NCI-H2196 treated with DMSO at 0.1 percent for 48 hours (cell line): ENCODE measurements at regions not wholly inside any gene's neighbourhood (a gene's known extent, or its start where the extent isn't known, plus 50 kb on each side); places are given as distances from the start of the nearest gene placed in this dataset.

ENCODE experiments used
- DNase-seq: peaks from one replicate; lab custom pipeline; 2025; ENCODE audit not compliant: unreplicated experiment; lab: John Stamatoyannopoulos, UW

- DNase-seq, result no peak
These were observed 542.9 kb downstream of the PRELID2 start for GRCh38 chr5:145292278-145292677.

DNA sequence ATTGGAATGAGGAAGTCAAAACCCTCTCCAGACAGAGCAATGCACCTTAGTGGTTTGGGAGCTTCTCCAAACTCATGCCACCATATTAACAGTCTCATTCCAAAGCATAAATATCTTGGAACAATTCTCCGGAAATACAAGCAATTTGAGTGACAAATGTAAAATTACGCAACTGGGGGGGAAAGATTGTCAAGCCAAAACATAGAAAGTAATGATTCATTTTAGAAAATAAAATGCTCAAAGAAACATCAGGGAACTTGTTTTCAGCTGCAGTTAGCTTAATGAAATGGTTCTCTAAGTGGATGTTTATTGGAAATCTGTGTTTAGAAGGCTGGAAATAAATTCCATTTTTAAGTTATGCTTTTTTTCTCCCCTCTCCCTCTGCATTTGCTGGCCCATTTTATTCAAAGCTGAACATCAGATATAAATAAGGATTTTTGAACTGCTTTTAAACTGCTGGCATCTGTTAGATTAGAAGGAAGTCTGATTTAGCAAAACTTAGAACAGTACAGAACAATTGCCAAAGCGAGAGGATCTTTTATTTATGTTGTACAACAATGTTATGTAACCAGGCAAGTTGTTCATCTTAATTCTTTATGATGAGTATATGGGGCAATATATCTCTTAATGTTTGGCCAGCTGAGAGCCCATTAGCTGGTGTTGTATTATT lies 551.9 kb downstream of the PRELID2 start:
- DNase-seq, result no peak

- DNase-seq, result no peak
These were observed 554.3 kb downstream of the PRELID2 start for GRCh38 chr5:145280806-145281205.

DNA sequence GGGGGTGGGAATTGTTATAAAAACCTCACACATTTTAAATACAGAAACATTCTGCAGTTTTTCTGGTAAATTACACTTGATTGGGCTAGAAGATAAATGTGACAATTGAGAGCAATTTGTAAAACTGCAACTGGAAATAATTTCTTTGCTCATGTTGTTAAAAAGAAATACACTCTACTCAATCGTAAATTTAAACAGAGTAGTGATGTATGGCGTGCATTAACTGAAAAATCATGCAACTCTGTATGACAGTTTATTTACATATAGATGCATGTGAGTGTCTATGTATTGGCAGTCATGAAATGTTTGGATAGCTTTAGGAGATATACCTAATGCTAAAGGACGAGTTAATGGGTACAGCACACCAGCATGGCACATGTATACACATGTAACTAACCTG lies 554.9 kb downstream of the PRELID2 start:
- DNase-seq, result no peak

DNA sequence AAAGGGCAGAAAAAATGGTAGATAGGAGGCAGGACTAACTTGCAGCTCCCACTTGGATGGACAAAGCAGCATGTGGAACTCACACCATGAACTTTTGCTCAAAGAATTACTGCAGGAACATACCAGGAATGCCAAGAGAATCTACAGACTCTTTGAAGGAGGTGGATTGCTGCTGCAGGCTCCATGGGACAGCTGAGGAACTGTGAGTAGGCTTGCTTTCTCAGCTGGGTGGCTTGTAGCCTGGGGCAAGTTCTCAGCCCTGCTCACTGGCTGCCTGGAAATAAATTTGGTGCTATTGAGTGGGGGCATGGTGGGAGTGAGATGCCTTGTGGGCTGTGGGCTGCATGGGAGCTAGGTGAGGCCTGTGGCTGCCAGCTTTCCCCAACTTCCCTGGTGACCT lies 574.5 kb downstream of the PRELID2 start:
- DNase-seq, result no peak

DNA sequence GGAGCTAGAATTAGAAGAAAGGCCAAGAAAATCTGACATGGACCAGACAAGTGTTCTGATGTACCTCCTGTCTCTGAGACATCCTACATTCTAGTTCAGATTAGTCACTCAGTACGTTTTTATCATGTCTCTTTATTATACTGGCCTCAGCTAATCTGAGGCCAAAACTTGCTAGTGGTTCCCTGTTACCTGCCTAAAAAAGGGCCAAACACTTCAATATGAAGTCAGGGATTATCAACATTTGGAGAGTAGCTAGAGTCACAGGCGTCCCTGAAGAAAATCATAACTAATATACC lies 587.4 kb downstream of the PRELID2 start:
- DNase-seq, result no peak

GRCh38 chr5:145246961-145247744 lies 588.0 kb downstream of the PRELID2 start:
- no peak for DNase-seq

DNA sequence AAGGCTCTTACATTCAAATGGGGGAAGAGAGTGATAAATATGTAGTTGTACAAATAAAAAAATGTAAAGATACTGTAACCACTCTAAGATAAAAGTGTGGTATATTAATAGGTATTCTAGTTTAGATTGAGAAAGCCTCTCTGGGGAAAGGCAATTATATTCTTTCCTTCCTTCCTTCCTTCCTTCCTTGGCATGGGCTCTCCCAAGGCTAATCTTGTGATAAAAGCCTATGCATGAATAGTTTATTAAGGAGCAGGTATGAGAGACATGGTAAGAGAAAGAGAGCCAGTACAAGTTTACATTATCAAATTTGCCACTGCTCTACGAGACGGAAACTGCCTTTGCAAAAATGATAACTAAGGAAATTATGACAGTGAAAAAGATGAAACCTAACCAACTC lies 588.8 kb downstream of the PRELID2 start:
- no peak for DNase-seq

DNA sequence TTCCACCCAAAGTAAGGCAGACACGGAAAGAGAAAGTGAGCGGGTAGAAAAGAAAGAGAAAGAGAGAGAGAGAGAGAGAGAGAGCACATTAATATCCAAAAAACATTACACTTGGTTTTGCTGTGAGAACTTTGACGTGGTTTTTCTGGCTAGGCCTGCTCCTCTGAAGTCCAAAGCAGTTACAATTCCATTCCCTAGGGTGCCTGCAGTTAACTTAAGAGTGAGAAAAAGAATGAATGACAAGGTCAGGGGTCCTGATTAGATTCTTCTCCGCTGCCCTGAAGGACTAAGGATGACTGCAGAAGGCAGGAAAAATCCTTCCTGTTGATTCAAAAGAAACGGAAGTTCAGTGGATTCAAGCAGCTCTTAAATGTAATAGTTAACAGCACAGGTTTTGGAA lies 589.8 kb downstream of the PRELID2 start:
- DNase-seq, result no peak

- no peak for DNase-seq
These were observed 590.4 kb downstream of the PRELID2 start for GRCh38 chr5:145244788-145245187.

GRCh38 chr5:145244251-145244650 lies 590.9 kb downstream of the PRELID2 start:
- DNase-seq, result no peak

GRCh38 chr5:145243016-145243415 lies 592.1 kb downstream of the PRELID2 start:
- DNase-seq, result no peak

- DNase-seq, result no peak
These were observed 592.6 kb downstream of the PRELID2 start for GRCh38 chr5:145242551-145242950.

DNA sequence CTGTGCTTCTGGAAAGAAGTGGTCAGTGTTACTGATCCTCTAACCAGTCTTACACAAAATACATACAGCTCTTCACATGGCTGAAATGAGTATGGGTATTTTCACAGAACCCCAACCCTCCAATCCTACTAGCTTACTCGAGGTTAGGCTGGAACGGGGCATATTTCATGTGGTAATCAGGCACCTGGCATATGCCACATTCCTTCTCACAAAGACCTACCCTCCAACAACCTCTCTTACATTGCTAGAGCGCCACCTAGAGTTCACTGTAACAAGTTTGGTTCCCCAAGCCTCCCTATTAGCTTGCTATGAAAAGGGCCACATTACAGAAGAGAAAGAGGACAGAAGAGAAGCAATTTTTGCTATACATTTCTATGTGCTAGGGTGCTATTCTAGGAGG lies 597.3 kb downstream of the PRELID2 start:
- DNase-seq, result no peak

GRCh38 chr5:145236983-145237382 lies 598.2 kb downstream of the PRELID2 start:
- DNase-seq, result no peak

DNA sequence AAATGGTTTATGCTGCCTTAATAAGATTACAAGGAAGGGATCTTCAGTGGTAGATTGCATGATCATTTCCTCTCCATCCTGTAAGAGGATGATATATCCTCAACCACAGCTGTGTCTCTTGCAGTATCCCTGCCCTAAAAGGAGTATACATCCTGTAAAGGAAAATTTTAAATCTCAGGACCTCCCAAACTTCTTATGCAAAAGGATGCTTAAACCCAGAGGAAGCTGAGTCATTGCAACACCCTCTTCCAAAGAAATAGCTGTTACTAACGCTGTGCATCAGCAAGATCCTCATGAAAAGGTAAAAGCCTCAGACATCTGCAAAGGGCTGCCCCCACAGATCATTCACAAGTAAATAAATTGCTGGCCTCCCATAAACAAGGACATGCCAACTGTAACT lies 599.0 kb downstream of the PRELID2 start:
- DNase-seq, result no peak

DNA sequence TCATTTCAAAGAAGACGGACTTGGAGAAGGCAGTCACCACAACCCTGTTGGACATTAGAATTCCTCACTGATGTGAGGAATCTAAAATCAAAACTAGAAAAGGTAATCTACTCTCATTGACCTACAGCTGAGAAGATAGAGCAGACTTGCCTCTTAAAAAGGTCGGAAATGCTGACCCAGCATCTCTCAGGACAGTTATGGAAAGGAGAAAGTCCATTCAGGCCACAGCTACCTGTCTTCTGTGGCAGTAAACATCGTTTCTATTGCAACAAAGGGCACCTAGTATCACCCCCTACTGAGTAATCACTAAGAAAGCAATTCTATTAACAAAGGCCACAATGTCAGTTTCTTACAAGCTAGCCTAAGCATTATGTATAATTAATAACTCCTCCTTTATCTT lies 601.7 kb downstream of the PRELID2 start:
- DNase-seq, result no peak

GRCh38 chr5:145230781-145231180 lies 604.4 kb downstream of the PRELID2 start:
- DNase-seq, result no peak

GRCh38 chr5:145228564-145228963 lies 606.6 kb downstream of the PRELID2 start:
- DNase-seq, result no peak

DNA sequence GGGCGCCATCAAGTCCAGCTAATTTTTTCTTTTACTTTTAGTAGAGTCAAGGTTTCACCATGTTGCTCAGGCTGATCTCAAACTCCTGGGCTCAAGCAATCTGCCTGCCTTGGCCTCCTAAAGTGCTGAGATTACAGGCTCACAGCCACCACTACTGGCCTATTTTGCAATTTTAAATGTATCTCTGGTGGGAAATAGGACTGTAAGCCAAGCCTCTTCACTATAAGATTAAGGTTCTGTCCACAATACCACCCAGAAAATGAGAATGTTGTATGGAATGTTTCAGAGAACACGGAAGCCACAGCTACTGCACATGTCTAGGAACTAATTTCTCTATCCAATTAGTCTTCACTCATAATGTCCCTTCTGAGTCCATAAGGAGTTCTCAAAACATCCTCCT lies 607.3 kb downstream of the PRELID2 start:
- no peak for DNase-seq

GRCh38 chr5:145226726-145227125 lies 608.4 kb downstream of the PRELID2 start:
- no peak for DNase-seq

GRCh38 chr5:145225529-145225928 lies 609.6 kb downstream of the PRELID2 start:
- no peak for DNase-seq

- no peak for DNase-seq
These were observed 611.6 kb downstream of the PRELID2 start for GRCh38 chr5:145223582-145223981.
